ENCODE measurements at regions not wholly inside any gene's neighbourhood (a gene's known extent, or its start where the extent isn't known, plus 50 kb on each side); places are given as distances from the start of the nearest gene placed in this dataset.

DNA sequence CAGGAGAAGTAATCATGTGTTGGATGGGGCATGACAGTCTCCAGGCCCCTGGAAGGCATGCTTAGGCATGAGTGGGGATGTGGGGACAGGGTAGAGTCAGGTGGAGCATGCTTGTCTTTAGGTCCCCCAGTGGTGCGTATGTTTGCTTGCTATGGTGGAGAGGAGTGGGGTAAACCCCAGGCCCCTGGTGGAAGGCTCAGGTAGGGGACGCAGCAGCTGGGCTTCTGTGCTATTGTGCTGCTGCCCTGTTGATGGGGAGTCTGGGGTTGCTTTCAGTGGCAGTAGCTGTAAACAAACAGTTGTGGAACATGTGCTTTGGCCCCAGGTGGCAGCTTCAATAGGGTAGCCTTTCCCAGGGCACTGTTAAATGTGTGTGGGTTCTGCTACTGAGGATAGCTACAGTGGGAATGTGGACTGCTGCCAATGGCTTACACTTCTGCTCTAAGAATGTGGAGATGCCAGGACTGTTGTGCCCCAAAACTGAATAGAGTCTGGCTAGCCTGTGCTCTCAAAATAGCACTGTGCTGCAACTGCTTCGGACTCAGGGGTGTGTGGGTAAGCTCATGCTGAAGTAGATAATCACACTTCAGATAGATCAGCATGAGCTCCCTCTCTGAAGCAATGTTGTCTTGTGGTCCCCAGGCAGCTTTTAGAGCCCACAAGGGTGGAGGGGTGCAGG is 1257.3 kb downstream of the DIAPH3 start:
- Mint-ChIP-seq H3K27ac (no peak overlapping the region), H3K4me3 (no peak overlapping the region), H3K4me1 (no peaks in the 10 kb centered on the region; the same call in 2 of the 3 replicates), H3K36me3 (ENCODE audit: low read depth) (no peaks in the 10 kb centered on the region; the same call in 2 of the 3 replicates), H3K9me3 (no peaks in the 10 kb centered on the region), H3K27me3 (ENCODE audit: insufficient read depth, low read depth, poor library complexity) (peaks cover 5% of the 10 kb centered on the region)
- H3K27ac ChIP-seq (ENCODE audit: low read depth) = no peak overlapping the region
- no peaks in the 10 kb centered on the region for H3F3A ChIP-seq (replicated peaks; ENCODE audit: low read depth)
- no peaks in the 10 kb centered on the region for H3K4me1 ChIP-seq (ENCODE audit: insufficient read depth)
- peak overlapping the region; percentile 53; the same call in 1 of the 2 replicates for H2AFZ ChIP-seq
- no peaks in the 10 kb centered on the region for H3K27me3 ChIP-seq (ENCODE audit: insufficient read depth)
- H3K9me2 ChIP-seq (ENCODE audit: insufficient read depth) = no peaks in the 10 kb centered on the region
- H3K79me2 ChIP-seq (replicated peaks; ENCODE audit: insufficient read depth) = no peaks in the 10 kb centered on the region
- H4K20me1 ChIP-seq (replicated peaks; ENCODE audit: insufficient read depth) = no peaks in the 10 kb centered on the region
- TF ChIP-seq, protein P1, sequence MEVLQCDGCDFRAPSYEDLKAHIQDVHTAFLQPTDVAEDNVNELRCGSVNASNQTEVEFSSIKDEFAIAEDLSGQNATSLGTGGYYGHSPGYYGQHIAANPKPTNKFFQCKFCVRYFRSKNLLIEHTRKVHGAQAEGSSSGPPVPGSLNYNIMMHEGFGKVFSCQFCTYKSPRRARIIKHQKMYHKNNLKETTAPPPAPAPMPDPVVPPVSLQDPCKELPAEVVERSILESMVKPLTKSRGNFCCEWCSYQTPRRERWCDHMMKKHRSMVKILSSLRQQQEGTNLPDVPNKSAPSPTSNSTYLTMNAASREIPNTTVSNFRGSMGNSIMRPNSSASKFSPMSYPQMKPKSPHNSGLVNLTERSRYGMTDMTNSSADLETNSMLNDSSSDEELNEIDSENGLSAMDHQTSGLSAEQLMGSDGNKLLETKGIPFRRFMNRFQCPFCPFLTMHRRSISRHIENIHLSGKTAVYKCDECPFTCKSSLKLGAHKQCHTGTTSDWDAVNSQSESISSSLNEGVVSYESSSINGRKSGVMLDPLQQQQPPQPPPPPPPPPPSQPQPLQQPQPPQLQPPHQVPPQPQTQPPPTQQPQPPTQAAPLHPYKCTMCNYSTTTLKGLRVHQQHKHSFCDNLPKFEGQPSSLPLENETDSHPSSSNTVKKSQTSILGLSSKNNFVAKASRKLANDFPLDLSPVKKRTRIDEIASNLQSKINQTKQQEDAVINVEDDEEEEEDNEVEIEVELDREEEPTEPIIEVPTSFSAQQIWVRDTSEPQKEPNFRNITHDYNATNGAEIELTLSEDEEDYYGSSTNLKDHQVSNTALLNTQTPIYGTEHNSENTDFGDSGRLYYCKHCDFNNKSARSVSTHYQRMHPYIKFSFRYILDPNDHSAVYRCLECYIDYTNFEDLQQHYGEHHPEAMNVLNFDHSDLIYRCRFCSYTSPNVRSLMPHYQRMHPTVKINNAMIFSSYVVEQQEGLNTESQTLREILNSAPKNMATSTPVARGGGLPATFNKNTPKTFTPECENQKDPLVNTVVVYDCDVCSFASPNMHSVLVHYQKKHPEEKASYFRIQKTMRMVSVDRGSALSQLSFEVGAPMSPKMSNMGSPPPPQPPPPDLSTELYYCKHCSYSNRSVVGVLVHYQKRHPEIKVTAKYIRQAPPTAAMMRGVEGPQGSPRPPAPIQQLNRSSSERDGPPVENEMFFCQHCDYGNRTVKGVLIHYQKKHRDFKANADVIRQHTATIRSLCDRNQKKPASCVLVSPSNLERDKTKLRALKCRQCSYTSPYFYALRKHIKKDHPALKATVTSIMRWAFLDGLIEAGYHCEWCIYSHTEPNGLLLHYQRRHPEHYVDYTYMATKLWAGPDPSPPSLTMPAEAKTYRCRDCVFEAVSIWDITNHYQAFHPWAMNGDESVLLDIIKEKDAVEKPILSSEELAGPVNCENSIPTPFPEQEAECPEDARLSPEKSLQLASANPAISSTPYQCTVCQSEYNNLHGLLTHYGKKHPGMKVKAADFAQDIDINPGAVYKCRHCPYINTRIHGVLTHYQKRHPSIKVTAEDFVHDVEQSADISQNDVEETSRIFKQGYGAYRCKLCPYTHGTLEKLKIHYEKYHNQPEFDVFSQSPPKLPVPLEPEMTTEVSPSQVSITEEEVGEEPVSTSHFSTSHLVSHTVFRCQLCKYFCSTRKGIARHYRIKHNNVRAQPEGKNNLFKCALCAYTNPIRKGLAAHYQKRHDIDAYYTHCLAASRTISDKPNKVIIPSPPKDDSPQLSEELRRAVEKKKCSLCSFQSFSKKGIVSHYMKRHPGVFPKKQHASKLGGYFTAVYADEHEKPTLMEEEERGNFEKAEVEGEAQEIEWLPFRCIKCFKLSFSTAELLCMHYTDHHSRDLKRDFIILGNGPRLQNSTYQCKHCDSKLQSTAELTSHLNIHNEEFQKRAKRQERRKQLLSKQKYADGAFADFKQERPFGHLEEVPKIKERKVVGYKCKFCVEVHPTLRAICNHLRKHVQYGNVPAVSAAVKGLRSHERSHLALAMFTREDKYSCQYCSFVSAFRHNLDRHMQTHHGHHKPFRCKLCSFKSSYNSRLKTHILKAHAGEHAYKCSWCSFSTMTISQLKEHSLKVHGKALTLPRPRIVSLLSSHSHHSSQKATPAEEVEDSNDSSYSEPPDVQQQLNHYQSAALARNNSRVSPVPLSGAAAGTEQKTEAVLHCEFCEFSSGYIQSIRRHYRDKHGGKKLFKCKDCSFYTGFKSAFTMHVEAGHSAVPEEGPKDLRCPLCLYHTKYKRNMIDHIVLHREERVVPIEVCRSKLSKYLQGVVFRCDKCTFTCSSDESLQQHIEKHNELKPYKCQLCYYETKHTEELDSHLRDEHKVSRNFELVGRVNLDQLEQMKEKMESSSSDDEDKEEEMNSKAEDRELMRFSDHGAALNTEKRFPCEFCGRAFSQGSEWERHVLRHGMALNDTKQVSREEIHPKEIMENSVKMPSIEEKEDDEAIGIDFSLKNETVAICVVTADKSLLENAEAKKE (CRISPR knock-in tag; IDR thresholded peaks at IDR 0.05) = no peak
- TF ChIP-seq EZH2phosphoT487 (IDR thresholded peaks at IDR 0.05; ENCODE audit: unreplicated experiment) (no peak), STAT1 (IDR thresholded peaks at IDR 0.05; ENCODE audit: unreplicated experiment) (no peak)
- no peak for DNase-seq (ENCODE audit: low spot score)
- no peaks in the 10 kb centered on the region for H3K36me3 ChIP-seq (ENCODE audit: insufficient read depth)
- no peak overlapping the region for H3K4me2 ChIP-seq
- ATAC-seq = peak; percentile 54; the same call in 1 of the 3 replicates
- no peak overlapping the region for H3K4me3 ChIP-seq

DNA sequence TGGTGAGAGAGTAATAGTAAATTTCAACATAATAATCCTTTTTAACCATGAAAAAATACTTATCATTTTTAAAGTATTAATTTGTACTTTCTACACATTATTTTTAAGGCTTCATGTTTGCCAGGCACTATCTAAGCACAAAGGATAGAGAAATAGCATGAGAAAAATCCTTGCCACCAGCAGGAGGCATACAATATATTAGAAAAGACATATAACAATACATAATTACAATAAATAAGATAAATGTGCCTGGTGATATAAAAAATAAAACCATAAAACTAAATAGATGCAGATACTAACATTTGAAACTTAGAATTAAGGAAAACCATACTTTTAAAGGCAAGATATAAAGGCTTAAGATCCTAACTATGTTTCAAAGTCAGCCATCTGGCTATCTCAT is 1256.4 kb downstream of the DIAPH3 start:
- no peak overlapping the region for H3K27ac ChIP-seq (ENCODE audit: low read depth)
- no peaks in the 10 kb centered on the region for H3K9me2 ChIP-seq (ENCODE audit: insufficient read depth)
- H3F3A ChIP-seq (replicated peaks; ENCODE audit: low read depth) = no peaks in the 10 kb centered on the region
- H3K27me3 ChIP-seq (ENCODE audit: insufficient read depth) = no peaks in the 10 kb centered on the region
- no peaks in the 10 kb centered on the region; the same call in 2 of the 3 replicates for H3K4me1 Mint-ChIP-seq
- H3K4me1 ChIP-seq (ENCODE audit: insufficient read depth) = no peaks in the 10 kb centered on the region
- no peak overlapping the region for H3K4me3 Mint-ChIP-seq
- no peaks in the 10 kb centered on the region for H3K79me2 ChIP-seq (replicated peaks; ENCODE audit: insufficient read depth)
- no peak overlapping the region for H3K4me2 ChIP-seq
- no peaks in the 10 kb centered on the region; the same call in 2 of the 3 replicates for H3K36me3 Mint-ChIP-seq (ENCODE audit: low read depth)
- H2AFZ ChIP-seq = no peak overlapping the region
- H3K27ac Mint-ChIP-seq = no peak overlapping the region
- DNase-seq (ENCODE audit: low spot score) (no peak), ATAC-seq (no peak)
- no peaks in the 10 kb centered on the region for H3K36me3 ChIP-seq (ENCODE audit: insufficient read depth)
- no peaks in the 10 kb centered on the region for H3K9me3 Mint-ChIP-seq
- H3K4me3 ChIP-seq = no peak overlapping the region
- TF ChIP-seq JUNB (IDR thresholded peaks at IDR 0.05; ENCODE audit: unreplicated experiment) (no peak), NANOG (IDR thresholded peaks at IDR 0.05; ENCODE audit: borderline replicate concordance) (no peak), CREB1 (CRISPR knock-in tag; IDR thresholded peaks at IDR 0.05; ENCODE audit: low read depth) (no peak)
- TF ChIP-seq, protein P2, sequence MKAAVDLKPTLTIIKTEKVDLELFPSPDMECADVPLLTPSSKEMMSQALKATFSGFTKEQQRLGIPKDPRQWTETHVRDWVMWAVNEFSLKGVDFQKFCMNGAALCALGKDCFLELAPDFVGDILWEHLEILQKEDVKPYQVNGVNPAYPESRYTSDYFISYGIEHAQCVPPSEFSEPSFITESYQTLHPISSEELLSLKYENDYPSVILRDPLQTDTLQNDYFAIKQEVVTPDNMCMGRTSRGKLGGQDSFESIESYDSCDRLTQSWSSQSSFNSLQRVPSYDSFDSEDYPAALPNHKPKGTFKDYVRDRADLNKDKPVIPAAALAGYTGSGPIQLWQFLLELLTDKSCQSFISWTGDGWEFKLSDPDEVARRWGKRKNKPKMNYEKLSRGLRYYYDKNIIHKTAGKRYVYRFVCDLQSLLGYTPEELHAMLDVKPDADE (IDR thresholded peaks at IDR 0.05) = no peak
- TF ChIP-seq, protein P3, sequence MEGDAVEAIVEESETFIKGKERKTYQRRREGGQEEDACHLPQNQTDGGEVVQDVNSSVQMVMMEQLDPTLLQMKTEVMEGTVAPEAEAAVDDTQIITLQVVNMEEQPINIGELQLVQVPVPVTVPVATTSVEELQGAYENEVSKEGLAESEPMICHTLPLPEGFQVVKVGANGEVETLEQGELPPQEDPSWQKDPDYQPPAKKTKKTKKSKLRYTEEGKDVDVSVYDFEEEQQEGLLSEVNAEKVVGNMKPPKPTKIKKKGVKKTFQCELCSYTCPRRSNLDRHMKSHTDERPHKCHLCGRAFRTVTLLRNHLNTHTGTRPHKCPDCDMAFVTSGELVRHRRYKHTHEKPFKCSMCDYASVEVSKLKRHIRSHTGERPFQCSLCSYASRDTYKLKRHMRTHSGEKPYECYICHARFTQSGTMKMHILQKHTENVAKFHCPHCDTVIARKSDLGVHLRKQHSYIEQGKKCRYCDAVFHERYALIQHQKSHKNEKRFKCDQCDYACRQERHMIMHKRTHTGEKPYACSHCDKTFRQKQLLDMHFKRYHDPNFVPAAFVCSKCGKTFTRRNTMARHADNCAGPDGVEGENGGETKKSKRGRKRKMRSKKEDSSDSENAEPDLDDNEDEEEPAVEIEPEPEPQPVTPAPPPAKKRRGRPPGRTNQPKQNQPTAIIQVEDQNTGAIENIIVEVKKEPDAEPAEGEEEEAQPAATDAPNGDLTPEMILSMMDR (conservative IDR thresholded peaks at IDR 0.05; ENCODE audit: low read depth in 2 of 2) = no peak; a peak in 1 of 4 replicates
- H4K20me1 ChIP-seq (replicated peaks; ENCODE audit: insufficient read depth) = no peaks in the 10 kb centered on the region
- peaks cover 4% of the 10 kb centered on the region for H3K27me3 Mint-ChIP-seq (ENCODE audit: insufficient read depth, low read depth, poor library complexity)

Measured in GM23338 (cell line).